GM12874 (cell line): ENCODE measurements at regions not wholly inside any gene's neighbourhood (a gene's known extent, or its start where the extent isn't known, plus 50 kb on each side); places are given as distances from the start of the nearest gene placed in this dataset.

Source experiments
- CTCF ChIP-seq: IDR thresholded peaks from 2 replicates; pipeline ENCODE4 v1.5.1; 2011; ENCODE audit warnings: low read depth, mild to moderate bottlenecking, control low read depth, low read length, moderate library complexity; ENCODE audit not compliant: insufficient read depth

GRCh38 chr3:73120710-73121109 is 59.3 kb downstream of the EBLN2 start:
- TF ChIP-seq CTCF: no peak

- TF ChIP-seq CTCF: no peak
These were observed 60.3 kb downstream of the EBLN2 start for GRCh38 chr3:73121669-73122331.

- no peak for TF ChIP-seq CTCF
These were observed 72.6 kb downstream of the EBLN2 start for GRCh38 chr3:73134034-73134433.

GRCh38 chr3:73136941-73137340 is 75.5 kb downstream of the EBLN2 start:
- TF ChIP-seq CTCF: no peak

- TF ChIP-seq CTCF: no peak
These were observed 76.4 kb downstream of the EBLN2 start for GRCh38 chr3:73137736-73138403.

- TF ChIP-seq CTCF: no peak
These were observed 79.4 kb downstream of the EBLN2 start for GRCh38 chr3:73140772-73141442.

GRCh38 chr3:73141525-73141924 is 80.1 kb downstream of the EBLN2 start:
- TF ChIP-seq CTCF: no peak
